ENCODE measurements at regions not wholly inside any gene's neighbourhood (a gene's known extent, or its start where the extent isn't known, plus 50 kb on each side); places are given as distances from the start of the nearest gene placed in this dataset.
A peak's percentile ranks its signal among the peaks of the same experiment; 100 is the strongest.

GRCh38 chr20:7022597-7022996, 255.1 kb downstream of the BMP2 start:
- WGBS, 2 donors, result 56 to 60% methylated on average over 1 of the region's 1 CpG

GRCh38 chr20:7025635-7026034, 258.1 kb downstream of the BMP2 start:
- intact Hi-C loops (cut with DNase I; ENCODE audit: low total_unique reads), result no loop called here
- Histone ChIP-seq H3K4me3 (no peak overlapping the region), H3K4me1 (no peaks in the 10 kb centered on the region), H3K36me3 (ENCODE audit: low read depth, missing control alignments) (no peaks in the 10 kb centered on the region), H3K27ac (no peak overlapping the region), H3K27me3 (no peaks in the 10 kb centered on the region), H3K9me3 (no peaks in the 10 kb centered on the region)
- no peak for TF ChIP-seq POLR2A (IDR thresholded peaks at IDR 0.05)
- TF ChIP-seq, protein P1, sequence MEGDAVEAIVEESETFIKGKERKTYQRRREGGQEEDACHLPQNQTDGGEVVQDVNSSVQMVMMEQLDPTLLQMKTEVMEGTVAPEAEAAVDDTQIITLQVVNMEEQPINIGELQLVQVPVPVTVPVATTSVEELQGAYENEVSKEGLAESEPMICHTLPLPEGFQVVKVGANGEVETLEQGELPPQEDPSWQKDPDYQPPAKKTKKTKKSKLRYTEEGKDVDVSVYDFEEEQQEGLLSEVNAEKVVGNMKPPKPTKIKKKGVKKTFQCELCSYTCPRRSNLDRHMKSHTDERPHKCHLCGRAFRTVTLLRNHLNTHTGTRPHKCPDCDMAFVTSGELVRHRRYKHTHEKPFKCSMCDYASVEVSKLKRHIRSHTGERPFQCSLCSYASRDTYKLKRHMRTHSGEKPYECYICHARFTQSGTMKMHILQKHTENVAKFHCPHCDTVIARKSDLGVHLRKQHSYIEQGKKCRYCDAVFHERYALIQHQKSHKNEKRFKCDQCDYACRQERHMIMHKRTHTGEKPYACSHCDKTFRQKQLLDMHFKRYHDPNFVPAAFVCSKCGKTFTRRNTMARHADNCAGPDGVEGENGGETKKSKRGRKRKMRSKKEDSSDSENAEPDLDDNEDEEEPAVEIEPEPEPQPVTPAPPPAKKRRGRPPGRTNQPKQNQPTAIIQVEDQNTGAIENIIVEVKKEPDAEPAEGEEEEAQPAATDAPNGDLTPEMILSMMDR (IDR thresholded peaks at IDR 0.05), result no peak
- DNase-seq, result no peak
- 49 to 51% methylated on average over 4 of the region's 4 CpGs for WGBS, 2 donors

More at GRCh38 chr20:7022597-7022996, 255.1 kb downstream of the BMP2 start:
- no peak for DNase-seq
- intact Hi-C loops (cut with DNase I; ENCODE audit: low total_unique reads), result no loop called here
- Histone ChIP-seq H3K36me3 (ENCODE audit: low read depth, missing control alignments) (no peaks in the 10 kb centered on the region), H3K4me3 (no peak overlapping the region), H3K27me3 (no peaks in the 10 kb centered on the region), H3K27ac (no peak overlapping the region), H3K4me1 (no peaks in the 10 kb centered on the region), H3K9me3 (no peaks in the 10 kb centered on the region)
- TF ChIP-seq, protein P1 (IDR thresholded peaks at IDR 0.05), result no peak
- no peak for TF ChIP-seq POLR2A (IDR thresholded peaks at IDR 0.05)

DNA sequence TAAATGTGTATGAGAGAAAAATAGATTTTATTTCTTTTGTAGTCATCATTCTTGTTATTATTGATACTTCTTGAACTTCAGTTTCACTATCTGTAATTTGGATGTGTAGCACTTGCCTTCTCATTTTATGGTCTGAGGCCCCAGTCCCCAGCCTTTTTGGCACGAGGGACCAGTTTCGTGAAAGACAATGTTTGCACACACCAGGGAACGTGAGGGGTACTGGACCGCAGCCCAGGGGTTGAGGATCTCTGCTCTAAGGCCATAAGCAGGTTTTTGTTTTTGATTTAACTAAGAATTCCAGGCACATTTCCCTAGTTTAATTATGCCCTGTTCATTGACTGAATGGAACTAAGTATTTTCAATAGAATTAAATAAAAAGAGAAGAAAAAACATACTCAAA, 261.5 kb downstream of the BMP2 start:
- no peaks in the 10 kb centered on the region for H3K9me3 ChIP-seq
- H3K27me3 ChIP-seq, result no peaks in the 10 kb centered on the region
- no peaks in the 10 kb centered on the region for H3K4me1 ChIP-seq
- H3K36me3 ChIP-seq (ENCODE audit: low read depth, missing control alignments), result no peaks in the 10 kb centered on the region
- H3K4me3 ChIP-seq, result no peak overlapping the region
- TF ChIP-seq, protein P1 (IDR thresholded peaks at IDR 0.05), result no peak
- TF ChIP-seq POLR2A (IDR thresholded peaks at IDR 0.05), result no peak
- intact Hi-C loops (cut with DNase I; ENCODE audit: low total_unique reads), result no loop called here
- DNase-seq, result no peak
- 72 to 80% methylated on average over 4 of the region's 4 CpGs for WGBS, 2 donors
- no peak overlapping the region for H3K27ac ChIP-seq

DNA sequence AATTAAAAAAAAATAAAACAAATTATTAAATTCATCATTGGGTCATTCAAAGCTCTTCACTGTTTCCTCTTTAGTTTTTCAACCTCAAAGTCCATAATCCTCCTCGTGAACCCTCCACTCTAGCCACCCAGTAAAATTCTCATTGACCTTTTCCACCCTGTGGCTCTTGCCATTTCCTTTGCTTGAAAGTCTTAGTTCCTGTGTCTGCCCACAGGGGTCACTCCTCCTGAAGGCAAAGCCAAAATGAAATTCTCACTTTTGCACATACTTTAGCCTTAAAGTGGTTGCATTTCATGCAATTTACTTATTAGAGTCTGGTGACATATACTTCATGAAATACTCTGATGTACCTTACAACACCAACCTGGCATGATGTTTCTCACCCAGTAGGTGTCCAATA, 263.7 kb downstream of the BMP2 start:
- Histone ChIP-seq H3K4me1 (no peaks in the 10 kb centered on the region), H3K9me3 (no peaks in the 10 kb centered on the region), H3K27me3 (no peaks in the 10 kb centered on the region), H3K27ac (no peak overlapping the region), H3K4me3 (no peak overlapping the region), H3K36me3 (ENCODE audit: low read depth, missing control alignments) (no peaks in the 10 kb centered on the region)
- DNase-seq, result no peak
- 65 to 71% methylated on average over 1 of the region's 1 CpG for WGBS, 2 donors
- intact Hi-C loops (cut with DNase I; ENCODE audit: low total_unique reads), result no loop called here
- TF ChIP-seq, protein P1 (IDR thresholded peaks at IDR 0.05), result peak in 1 of 3 experiments; percentile 20
- no peak for TF ChIP-seq POLR2A (IDR thresholded peaks at IDR 0.05)

DNA sequence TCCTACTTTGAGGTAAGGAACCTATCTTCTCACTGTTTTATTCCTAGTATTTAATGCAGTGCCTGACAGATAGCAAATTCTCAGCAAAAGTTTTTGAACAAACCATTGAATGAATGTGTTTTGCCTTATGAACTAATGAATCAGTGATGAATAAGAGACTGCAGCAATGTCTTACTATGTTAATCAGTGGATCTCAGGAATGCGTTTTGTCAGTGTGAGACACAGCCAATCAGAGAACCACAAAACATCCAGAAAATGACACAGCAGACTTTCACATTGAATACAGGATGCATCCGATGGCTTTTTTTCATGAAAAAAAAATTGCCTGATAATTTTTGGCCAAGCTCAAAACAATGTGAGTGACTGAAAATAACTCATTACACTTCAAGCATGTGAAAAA, 270.5 kb downstream of the BMP2 start:
- Histone ChIP-seq H3K4me3 (no peak overlapping the region), H3K27ac (no peak overlapping the region), H3K4me1 (no peaks in the 10 kb centered on the region), H3K27me3 (no peaks in the 10 kb centered on the region), H3K36me3 (ENCODE audit: low read depth, missing control alignments) (no peaks in the 10 kb centered on the region), H3K9me3 (no peaks in the 10 kb centered on the region)
- 82 to 88% methylated on average over 2 of the region's 2 CpGs for WGBS, 2 donors
- intact Hi-C loops (cut with DNase I; ENCODE audit: low total_unique reads), result no loop called here
- DNase-seq, result no peak
- TF ChIP-seq, protein P1 (IDR thresholded peaks at IDR 0.05), result no peak
- no peak for TF ChIP-seq POLR2A (IDR thresholded peaks at IDR 0.05)
